GDM1 (cell line): ENCODE measurements at regions not wholly inside any gene's neighbourhood (a gene's known extent, or its start where the extent isn't known, plus 50 kb on each side); places are given as distances from the start of the nearest gene placed in this dataset.

Experiments
- DNase-seq: peaks from one replicate; lab custom pipeline; 2025; lab: John Stamatoyannopoulos, UW

DNA sequence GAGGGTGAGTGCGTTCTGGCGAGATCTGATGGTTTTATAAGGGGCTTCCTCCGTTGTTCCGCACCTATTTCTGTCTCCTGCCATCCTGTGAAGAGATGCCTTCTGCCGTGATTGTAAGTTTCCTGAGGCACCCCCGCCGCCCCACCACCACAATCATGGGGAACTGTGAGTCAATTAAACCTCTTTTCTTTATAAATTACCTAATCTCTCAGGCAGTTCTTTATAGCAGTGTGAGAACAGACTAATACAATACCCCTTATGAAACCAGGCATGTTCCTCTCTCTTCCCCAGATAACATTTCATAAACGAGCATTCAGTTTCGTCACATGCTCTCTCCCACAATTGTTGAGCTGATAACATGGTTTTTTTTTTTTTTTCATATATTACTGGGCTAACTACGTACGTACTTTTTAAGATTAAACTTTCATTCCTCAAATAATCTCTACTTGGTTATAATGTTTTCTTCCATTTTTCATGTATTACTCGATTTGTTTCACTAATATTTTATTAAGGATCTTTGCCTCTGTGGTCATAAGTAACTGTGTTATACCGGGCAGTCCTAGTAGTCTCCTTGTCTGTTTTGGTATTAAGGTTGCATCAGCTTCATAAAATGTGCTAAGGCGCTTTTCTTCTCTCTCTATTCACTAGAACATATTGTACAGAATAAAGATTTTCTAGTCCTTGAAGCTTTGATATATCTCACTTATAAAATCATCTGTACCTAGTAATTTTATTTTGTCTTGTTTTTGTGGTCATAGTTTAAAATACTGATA is 64.9 kb upstream of the MVB12B start:
- no peak for DNase-seq

- no peak for DNase-seq
Observed at GRCh38 chr9:126262738-126263137, 63.9 kb upstream of the MVB12B start.

DNA sequence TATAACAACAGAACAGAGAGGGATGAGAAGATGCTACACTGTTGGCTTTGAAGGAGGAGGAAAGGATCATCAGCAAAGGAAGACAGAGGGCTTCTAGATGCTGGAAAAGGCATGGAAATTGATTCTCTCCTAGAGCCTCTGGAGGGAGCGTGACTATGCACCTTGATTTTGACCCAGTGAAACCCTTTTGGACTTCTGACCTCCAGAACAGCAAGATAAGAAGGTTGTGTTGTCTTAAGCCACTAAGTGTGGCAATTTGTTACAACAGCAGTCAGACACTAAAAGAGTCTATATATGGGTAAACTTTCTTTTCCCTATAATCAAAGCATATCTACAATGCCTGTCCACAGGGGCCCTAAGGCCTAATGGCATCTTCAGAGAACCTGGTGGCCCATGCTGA is 56.1 kb upstream of the MVB12B start:
- no peak for DNase-seq

GRCh38 chr9:126275386-126276001 is 51.1 kb upstream of the MVB12B start:
- no peak for DNase-seq

DNA sequence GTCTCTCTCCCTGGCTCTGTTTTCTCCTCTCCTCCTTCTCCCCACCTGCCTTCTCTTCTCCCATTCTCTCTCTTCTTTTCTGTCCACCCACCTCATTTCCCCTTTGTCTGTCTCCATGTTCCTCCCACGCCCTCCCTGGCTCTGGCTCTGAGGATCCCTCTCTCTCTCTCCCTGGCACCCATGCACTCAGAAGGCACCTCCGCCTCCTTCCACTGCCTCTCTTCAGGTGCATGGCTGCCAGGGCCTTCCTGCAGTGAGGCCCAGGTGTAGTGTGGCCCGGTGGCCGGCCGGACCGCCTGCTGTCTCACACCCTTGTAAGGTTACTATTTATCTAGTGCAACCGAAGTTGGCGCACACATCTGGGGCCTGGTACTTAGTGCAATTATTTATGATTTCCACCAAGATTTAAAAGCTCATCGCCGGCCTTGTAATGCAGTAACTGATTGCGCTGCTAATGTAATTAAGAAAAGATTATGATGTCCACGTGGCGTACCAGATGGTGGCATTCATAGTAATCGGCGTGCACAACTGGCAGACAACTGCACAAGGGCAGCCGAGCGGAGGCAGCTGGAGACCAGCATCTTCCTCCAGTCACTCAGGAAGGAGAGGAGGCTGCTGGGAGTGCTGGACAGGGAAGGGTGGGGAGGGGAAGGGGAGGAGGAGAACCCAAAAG is 50.4 kb upstream of the MVB12B start:
- no peak for DNase-seq
